Left hindlimb (tissue), 1 donor: ENCODE measurements at regions not wholly inside any gene's neighbourhood (a gene's known extent, or its start where the extent isn't known, plus 50 kb on each side); places are given as distances from the start of the nearest gene placed in this dataset.
"Not testable (repeated sequence)": the region's sequence is repeated elsewhere in the genome, so short reads cannot be mapped to it uniquely, and the experiment has no call there.

Experiments used
- DNase-seq: peaks from one replicate; pipeline ENCODE4 v3.0.0-alpha.2; 2018

DNA sequence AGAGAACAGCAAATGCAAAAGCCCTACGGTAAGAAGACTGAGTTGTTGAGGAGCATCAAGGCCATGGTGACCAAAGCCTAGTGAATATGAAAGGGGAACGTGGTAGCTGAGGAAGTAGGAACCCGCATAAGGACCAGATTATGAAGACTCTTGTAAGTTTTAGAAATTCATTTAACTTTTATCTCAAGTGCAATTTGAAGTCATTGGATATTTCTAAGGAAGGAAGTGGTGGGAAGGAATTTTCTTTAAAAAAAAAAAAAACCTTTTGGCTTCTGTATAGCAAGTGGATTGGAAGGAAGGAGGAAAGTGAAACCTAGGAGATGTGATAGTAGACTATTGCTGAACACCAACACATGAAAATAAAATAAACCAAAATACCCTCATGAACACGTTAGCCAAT lies 119.0 kb downstream of the TNFSF18 start:
- DNase-seq, result no peak

DNA sequence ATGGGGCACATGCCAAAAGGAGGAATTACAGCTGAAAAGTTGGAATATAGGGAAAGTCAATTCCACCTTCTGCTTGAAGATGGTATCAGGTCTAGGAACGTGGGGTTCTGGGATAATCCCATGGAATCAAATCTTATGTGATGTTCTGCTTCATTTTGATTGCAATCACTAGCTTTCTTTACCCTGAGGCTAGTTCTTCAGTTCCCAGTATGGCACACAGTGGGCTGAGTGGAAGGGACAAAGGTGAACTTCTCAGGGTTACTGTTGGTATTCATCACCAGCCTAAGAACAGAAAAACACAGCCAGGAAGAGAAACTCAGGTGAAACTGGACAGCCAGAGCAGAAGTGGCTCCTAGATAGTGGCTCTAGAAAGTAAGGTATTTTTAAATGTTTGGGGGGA lies 117.8 kb downstream of the TNFSF18 start:
- no peak for DNase-seq

DNA sequence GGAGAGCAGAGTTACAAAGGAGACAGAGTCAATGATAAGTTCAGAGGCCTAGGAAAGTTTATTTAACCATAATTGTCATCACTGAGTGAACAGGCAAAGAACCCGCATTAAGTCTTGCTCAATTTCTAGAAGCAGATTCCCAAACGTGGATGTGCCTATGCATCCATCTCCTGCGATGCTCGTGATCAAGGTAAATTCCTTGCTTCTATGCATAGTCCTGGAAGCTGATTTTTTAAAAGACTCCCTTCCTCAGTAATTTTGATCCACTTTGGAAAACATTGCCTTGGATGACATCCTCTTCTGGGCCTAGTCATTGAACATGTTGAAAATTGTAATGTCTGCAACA lies 116.4 kb downstream of the TNFSF18 start:
- DNase-seq, result no peak

DNA sequence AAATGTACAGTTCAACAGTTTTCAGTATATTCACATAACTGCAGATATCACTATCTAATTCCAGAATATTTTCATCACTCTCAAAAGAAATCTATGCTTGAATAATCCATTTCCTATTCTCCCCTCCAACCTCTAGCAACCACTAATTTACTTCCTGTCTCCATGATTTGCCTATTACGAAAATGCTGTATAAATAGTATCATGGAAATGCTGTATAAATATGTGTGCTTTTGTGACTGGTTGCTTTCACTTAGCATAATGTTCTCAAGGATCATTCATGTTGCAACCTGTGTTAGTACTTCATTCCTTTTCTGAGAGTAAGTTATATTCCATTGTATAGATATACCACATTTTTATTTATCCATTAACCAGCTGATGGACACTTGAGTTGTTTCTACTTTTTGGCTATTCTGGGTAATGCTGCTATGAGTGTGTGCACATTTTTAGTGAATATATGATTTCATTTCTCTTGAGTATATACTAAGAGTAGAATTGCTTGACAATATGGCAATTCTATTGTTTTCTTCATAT lies 115.6 kb downstream of the TNFSF18 start:
- DNase-seq, result no peak

DNA sequence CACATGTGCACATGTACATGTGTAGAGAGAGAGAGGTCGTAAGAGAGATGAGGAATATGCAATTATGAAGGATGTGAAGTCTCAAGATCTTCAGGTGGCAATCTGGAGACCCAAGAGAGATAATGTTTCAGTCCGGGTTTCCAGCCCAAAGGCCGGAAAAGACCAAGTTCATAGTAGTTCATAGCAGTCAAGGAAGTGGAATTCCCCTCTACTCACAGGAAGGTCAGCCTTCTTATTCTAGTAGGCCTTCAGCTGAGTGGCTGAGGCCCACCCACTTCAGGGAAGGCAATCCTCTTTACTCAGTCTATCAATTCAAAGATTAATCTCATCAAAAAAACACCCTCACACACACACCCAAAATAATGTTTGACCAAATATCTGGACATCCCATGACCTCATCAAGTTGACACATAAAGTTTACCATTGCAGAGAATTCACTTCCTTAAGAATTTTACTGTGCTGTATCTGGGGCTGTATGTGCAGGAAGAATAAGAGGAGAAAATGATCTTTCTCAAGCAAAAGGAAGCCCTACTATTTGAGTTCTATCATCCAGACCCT lies 114.6 kb downstream of the TNFSF18 start:
- no peak for DNase-seq

DNA sequence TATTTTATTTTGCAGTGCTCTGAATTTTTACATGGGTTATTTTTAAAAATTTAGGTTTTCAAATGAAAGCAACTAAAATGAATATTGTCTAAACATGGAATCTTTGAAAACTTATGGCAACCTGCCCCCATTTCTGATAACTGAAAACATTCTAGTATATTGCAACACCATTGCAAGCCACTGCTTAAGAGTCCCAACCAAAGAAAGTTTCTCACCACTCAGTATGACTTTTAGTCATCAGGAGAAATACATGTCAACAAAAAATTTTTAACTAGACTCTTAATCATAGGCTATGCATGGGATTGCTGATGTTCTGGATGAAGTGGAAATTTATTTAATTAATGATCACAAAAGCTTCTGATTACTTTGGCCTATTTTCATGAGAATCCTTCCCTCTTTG lies 112.1 kb downstream of the TNFSF18 start:
- no peak for DNase-seq

DNA sequence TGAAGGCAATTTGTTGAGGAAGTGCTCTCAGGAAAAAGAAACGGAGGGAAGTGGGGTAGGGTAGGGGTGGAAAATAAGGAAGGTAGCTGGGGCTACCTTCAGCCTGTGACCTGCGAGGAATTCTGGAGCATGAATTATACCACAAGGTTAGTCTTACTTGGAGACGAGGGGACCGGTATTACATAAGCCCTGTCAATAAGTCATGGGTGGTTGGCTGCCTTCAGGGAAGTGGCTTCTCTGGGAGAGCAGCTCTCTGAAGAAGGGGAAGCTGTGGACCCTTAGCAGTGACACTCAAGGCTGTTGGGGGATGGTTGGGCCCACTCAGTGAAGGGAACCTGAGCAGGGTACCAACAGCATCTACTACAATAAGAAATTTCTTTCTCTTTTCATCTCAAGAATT lies 111.3 kb downstream of the TNFSF18 start:
- no peak for DNase-seq

DNA sequence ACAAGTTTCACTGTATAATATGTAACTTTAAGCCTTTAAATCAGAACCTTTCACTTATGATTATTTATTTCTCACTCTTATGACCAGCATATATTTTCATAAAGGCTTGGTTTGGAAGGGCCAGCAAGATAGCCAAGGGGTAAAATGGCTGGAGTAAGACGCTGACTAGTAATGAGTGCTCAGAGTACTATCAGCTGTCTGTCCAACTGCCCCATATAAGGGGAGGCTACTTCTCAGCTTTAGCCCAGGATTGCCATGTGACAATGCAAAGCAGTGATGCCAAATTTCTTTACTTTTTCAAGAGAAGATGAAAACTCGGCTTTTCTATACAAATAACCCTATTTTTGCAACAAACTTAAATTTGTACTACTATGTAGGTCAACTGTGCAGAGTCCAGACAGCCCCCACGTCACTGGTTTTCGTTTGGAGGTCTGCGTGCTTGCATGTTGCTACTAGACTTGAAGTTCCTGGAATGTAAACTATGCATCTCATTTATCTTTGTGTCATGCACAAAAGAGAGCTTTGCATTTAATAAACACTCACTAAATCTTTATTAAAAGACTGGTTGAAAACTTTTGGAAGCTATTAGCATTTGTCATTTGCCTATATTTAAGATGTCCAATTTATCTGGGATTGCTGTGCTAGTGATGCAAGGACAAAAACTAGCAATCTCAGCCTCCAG lies 110.4 kb downstream of the TNFSF18 start:
- DNase-seq, result no peak

DNA sequence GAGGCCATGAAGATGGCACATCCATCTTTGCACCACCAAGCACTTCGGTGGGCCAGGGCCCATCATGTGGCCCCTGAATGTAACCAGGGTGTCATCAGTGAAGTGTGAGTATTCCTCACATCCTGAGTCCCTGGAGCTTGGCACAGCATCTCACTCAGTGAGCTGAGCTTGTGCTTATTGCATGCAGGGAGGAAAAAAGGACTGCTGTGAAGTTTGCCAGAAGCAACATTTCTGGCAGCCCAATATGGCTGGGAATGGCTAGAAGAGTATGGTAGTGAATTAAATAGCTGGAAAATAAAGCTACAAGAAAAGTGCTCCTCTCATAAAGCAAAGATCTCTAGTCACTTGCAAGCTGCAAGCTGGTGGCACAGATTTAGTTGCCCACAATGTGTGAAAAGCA lies 109.3 kb downstream of the TNFSF18 start:
- no peak for DNase-seq

DNA sequence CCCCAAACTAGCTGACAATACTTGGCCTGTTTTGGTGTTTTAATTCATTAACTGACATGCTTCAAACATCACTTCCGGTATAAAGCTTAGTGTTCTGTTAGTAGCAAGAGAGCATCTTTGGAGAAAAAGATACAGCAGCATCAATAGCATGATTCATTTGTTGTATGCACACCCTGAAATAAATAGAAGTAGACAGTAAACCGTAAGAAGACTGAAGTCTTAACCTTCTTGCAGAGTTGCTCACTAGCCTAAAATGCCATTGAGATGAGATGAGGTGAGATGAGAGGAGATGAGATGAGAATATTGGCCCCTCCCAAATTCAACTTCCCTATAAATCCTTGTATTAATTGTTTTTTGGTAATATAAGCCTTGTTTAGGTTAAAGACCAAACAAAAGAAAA lies 108.8 kb downstream of the TNFSF18 start:
- no peak for DNase-seq

DNA sequence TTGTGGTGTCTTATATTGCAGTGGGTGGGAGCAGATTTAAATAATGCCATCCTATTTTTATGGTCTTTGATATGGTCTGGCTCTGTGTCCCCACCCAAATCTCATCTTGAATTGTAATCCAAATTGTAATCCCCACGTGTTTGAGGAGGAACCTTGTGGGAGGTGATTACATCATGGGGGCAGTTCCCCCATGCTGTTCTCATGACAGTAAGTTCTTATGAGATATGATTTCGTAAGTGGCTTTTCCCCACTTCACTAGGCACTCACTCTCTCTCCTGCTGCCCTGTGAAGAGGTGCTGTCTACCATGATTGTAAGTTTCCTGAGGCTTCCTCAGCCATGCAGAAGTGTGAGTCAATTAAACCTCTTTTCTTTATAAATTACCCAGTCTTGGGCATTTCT lies 107.6 kb downstream of the TNFSF18 start:
- not testable (repeated sequence) for DNase-seq

DNA sequence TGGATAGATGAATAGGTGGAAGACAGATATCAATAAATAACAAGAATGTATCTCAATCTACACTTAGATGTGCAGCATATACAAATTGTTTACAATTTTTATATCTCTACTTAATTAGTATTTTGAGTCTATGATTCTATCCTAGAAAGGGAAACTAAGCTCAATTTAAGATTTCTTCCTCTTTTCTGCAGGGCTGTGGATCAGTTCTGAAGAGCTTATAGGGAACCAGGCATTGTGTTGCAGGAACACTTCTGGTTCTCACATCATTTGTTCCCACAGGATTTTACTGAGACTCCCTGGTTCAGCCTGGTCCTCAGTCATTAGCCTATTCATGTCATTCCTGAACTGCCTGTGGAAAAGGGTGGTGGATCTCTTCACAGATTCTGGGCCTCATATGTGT lies 105.8 kb downstream of the TNFSF18 start:
- DNase-seq, result no peak

DNA sequence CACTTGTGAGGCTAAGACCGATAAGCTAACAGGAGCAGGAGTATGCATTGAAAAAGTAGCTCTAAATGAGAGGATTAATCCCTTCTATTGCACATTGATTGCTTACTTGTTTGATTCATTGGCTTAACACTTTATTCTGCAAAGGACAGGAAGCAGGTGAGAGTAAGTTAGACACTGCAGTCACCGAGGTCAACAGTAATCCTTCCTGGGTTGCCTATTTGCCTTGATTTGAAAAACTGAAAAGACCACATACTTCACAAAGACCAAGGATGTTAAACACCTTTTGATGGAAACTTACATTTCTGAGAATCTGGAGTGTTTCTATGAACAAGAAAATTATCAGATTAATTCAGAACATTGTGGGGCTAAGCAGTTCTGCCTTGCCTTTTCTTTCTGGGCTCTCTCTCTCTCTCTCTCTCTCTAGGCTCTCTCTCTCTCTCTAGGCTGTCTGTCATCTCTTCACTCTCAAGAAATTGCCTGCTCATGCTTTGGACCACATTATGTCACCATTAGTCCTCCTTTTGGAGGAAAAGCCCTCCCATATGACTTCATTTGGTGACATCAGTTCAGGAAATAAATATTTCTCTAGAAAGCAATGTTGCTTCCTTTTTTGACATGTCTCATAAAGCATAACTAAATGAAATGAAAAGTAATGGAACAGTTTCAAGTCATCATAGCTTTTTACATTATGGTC lies 103.8 kb downstream of the TNFSF18 start:
- DNase-seq, result no peak

DNA sequence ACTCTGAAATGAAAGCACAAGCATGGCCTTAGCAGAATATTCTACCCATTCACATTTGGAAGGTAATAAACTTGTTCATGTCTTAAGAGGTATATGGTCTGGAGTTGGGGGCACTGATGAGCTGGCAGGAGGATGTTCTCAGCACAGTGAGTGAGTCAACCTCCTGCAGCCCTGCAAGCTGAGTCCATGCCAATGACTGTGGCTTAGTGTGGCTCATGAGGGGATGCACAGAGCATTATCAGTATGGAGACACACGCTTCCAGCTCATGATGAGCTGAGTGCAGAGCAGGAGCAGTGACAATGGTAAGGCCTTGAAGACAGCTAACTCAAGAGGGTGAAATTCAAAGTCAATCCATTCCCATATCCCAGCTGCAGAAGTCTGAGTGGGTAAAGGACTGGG lies 102.3 kb downstream of the TNFSF18 start:
- DNase-seq, result no peak

DNA sequence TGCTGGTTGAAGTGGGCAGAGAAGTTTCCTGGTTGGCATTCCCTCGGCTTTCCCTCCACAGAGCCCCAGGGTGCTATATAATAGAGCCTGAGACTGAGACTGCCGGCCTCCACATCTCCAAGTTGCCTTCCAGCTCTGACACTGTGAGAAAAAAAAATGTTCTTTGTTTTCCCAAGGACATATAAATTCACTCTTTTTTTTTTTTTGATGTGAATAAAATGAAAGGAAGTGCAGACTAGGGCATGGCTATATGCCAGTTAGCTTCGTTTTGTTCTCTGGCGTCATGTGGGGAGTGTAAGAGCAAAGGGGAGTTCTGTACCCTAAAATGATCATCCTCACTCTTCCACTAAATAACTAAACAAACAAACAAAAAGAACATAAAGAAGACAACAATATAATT lies 101.6 kb downstream of the TNFSF18 start:
- DNase-seq, result no peak

DNA sequence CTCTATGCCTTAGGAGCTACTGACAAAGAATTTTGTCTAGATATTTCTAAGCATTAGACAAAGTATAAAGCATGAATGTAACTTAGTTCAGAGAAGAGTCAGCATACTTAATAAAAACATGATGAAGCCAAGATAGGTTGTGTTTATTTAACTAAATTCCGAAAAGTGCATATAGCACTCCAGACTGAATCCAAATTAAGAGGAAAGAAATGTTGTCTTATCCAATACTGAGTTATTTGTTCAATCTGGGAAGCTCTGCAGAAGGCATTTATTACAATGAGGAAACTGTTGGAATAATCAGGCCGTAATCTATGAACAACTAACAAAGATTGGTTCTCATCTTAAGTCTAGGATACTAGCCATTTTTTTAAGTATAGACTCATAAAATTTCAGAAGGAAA lies 100.2 kb downstream of the TNFSF18 start:
- DNase-seq, result no peak

DNA sequence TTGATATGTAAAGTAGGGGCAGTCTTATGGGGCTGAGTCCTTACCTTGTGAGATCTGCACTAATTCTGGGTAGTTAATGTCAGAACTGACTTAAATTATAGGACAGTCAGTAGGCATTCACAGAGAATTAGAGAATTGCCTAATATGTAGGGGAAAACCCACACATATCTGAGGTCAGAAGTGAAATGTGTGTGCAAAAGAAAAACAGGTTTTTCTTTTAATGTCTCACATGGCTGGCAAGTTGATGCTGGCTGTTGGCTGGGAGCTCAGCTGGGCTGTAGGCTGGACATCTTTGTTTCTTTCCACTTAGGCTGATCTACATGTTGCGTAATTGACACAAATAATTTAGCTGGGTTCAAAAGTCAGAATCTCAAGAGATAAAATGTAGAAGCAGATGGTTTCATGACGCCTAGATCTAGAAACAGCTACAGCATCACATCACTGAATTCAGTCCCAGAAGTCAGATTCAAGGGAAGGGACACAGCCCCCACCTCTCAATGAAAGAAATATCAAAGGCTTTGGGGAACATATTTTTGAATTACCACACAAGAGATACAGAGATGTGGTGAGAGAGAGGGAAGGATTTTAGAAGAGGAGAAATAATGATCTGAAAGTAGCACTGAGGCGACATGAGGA lies 98.9 kb downstream of the TNFSF18 start:
- DNase-seq, result no peak

DNA sequence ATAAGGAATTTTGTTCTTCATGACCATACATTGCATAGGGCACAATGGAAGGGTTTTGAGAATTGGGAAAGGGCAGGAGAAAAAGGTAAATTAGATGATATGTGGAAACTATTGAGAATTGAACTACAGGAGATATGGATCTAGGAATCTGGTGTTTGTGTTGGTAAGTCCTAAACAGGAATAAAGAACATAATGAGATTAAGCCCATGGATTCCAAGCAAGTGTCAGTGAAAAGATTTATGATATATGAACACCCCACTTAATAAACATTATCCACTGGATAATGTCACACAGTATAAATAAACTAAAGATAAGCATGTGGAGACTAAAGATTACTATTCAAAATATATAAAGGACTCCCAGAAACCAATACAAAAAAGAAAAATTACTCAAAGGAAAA lies 98.2 kb downstream of the TNFSF18 start:
- DNase-seq, result no peak

DNA sequence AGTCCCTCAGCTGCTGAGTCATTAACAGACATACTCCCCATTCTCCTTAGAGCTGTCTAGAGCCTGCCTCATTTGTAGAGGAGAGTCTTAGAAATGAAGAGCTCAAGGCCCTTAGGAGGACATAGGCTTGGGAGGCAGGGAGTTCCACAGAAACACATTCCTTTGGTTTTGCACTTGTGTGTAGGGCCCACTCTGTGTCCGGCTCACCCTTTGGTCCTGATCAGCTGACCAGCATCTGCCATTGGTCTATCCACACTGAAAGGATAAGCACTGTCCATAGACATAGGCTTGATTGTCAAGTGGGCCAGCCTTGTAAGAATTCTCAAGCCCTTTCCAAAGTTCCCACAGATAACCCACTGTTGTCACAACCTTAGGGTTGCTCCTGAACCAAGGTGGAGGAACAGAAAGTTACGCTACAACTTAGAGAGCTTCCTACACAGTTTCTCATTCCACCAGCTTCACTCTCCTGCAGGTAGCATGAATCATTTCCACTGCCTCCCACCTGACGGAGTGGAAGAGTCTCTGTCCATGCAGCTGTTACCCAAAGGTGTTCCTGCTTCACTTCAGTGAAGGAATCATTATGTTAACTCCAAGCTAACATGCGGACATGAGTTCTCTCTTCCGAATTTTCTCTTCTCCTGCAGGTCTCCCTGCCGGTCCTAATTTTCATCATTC lies 96.1 kb downstream of the TNFSF18 start:
- no peak for DNase-seq

DNA sequence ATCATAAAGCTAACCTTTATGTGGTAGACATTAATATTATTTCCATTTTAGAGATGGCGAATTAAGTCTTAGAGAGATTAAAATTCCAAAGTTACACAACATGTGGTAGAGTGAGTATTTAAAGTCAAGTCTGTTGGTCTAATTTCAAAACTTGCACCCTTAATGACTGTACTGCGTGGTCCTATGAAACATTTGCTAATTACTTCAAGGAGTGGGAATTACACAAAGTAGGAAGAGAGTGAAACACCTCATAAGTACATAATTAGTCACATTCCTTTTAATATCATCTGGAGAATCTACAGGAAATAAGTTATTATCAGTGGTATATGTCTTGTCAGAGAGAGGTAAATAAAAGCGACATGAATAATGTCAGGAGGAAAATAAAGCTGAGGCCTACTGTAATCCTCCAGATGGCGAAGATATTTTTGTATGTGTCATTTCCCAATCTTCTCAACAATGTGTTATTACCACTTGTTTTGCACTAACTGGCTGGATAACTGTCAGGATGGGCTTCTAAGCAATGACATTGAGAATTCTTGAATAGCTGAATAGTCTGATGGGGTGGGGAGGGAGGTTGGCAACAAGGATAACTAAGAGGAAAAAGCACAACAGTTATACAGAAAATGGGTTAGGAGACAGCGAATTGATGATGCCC lies 95.5 kb downstream of the TNFSF18 start:
- DNase-seq, result no peak

DNA sequence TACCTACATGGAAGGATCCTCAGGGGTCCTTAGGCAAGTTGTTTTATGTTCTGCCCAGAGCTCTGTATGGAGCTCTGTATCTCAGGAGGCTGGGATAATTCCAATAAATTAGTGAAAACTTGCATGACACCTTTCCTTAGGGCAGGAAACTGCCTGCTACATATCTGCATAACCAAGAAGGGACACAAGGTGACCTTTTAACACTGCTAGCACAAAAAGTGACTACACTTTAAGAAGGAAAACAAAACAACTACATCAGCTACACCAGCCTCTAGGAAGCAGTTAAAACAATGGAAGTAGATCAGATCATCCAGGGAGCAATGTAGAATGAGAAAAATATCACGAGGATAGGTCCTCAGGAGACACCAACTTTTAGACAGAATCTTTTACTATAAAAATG lies 93.9 kb downstream of the TNFSF18 start:
- no peak for DNase-seq

DNA sequence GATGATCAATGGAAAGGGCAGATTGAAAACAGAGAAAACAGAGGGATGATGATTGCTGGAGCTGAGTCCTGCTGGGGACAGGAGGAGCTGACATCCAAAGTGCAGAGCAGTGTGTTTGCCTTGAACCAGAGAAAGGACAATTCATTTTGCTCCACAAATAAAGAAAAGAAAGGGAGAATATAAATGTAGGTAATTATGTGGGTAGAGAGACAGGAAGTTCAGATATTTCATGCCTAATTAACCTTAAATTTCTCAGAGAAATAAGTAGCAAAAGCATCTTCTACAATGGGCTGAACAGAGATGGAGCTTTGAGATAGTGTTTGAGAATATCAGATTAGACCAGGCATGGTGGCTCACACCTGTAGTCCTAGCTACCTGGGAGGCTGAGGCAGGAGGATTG lies 93.2 kb downstream of the TNFSF18 start:
- DNase-seq, result no peak

DNA sequence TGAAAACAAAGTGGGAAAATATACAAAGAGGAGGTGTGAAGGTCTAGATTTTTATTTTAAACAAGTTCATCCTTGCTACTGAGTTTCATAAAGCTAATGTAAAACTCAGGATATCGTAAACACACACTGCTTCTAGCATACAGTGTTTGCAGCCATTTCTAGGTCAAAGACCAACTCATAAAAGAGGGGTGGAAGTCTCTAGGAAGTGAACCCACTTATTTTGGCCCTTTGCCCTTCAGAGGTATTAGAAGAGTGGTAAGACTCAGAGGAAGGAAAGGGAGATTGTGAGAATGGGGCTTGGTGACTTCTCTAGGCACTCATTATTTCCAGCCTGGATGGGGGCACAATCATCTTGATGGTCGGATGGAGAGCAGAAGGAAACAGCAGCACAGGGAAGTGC lies 91.2 kb downstream of the TNFSF18 start:
- no peak for DNase-seq
